OCI-LY1 (cell line): ENCODE measurements at regions not wholly inside any gene's neighbourhood (a gene's known extent, or its start where the extent isn't known, plus 50 kb on each side); places are given as distances from the start of the nearest gene placed in this dataset.

Experiments
- H2AFZ ChIP-seq: fragments of 200-600 bp; sonication (generic), shearing (Covaris generic); 2 replicates; pipeline ENCODE4 v1.6.0; 2014; ENCODE audit warnings: antibody characterized with exemption, mild to moderate bottlenecking, low read length
- H3F3A ChIP-seq: fragments of 200-600 bp; sonication (generic), shearing (Covaris generic); 2 replicates; pipeline ENCODE4 v1.6.0; 2014; ENCODE audit warnings: mild to moderate bottlenecking, antibody characterized with exemption, low read length, moderate library complexity; ENCODE audit not compliant: insufficient read depth
- H3K27ac ChIP-seq: fragments of 200-600 bp; sonication (generic); 2 replicates; pipeline ENCODE4 v1.5.1; 2014; ENCODE audit warnings: low read length, mixed run types, mild to moderate bottlenecking, low read depth; ENCODE audit not compliant: poor library complexity, severe bottlenecking
- H3K27me3 ChIP-seq: fragments of 200-600 bp; sonication (generic); 2 replicates; pipeline ENCODE4 v1.6.0; 2014; ENCODE audit warnings: antibody characterized with exemption, mild to moderate bottlenecking, low read length, moderate library complexity; ENCODE audit not compliant: insufficient read depth
- H3K36me3 ChIP-seq: fragments of 200-600 bp; sonication (generic); 2 replicates; pipeline ENCODE4 v1.6.1; 2014; ENCODE audit warnings: mild to moderate bottlenecking, antibody characterized with exemption, low read length, moderate library complexity, mixed read lengths; ENCODE audit not compliant: insufficient read depth
- H3K4me1 ChIP-seq: fragments of 200-600 bp; sonication (generic); 2 replicates; pipeline ENCODE4 v1.5.1; 2014; ENCODE audit warnings: mild to moderate bottlenecking, low read length, moderate library complexity; ENCODE audit not compliant: insufficient read depth, severe bottlenecking
- H3K4me2 ChIP-seq: fragments of 200-600 bp; sonication (generic), shearing (Covaris generic); 2 replicates; pipeline ENCODE4 v1.6.1; 2014; ENCODE audit warnings: low read length
- H3K4me3 ChIP-seq: fragments of 200-600 bp; sonication (generic); 2 replicates; pipeline ENCODE4 v1.5.1; 2014; ENCODE audit warnings: low read length, low read depth, mild to moderate bottlenecking, mixed read lengths; ENCODE audit not compliant: poor library complexity, severe bottlenecking
- H3K79me2 ChIP-seq: fragments of 200-600 bp; shearing (Covaris generic); 2 replicates; pipeline ENCODE4 v1.6.1; 2016; ENCODE audit warnings: mixed run types, low read length, mixed read lengths; ENCODE audit not compliant: insufficient read depth
- H3K9ac ChIP-seq: fragments of 200-600 bp; sonication (generic), shearing (Covaris generic); 2 replicates; pipeline ENCODE4 v1.6.1; 2014; ENCODE audit warnings: mild to moderate bottlenecking, low read length, mixed read lengths
- H3K9me2 ChIP-seq: fragments of 200-600 bp; sonication (generic), shearing (Covaris generic); 2 replicates; pipeline ENCODE4 v1.6.1; 2014; ENCODE audit warnings: low read depth, mild to moderate bottlenecking, low read length, mixed read lengths
- H3K9me3 ChIP-seq: fragments of 200-600 bp; shearing (Covaris generic); 2 replicates; pipeline ENCODE4 v1.6.1; 2014; ENCODE audit warnings: low read length, mixed read lengths
- H4K20me1 ChIP-seq: fragments of 200-600 bp; sonication (generic), shearing (Covaris generic); 2 replicates; pipeline ENCODE4 v1.6.0; 2016; ENCODE audit warnings: mild to moderate bottlenecking, low read length; ENCODE audit not compliant: insufficient read depth
- CTCF ChIP-seq: fragments of 200-600 bp; sonication (generic), shearing (Covaris generic); IDR thresholded peaks from 2 replicates; pipeline ENCODE4 v1.5.1; 2017; ENCODE audit warnings: mild to moderate bottlenecking, antibody characterized with exemption, low read length, moderate library complexity, mixed read lengths
- EZH2 ChIP-seq: fragments of 200-600 bp; sonication (generic), shearing (Covaris generic); IDR thresholded peaks from 2 replicates; pipeline ENCODE4 v1.8.0; 2017; ENCODE audit warnings: borderline replicate concordance, mixed run types, mild to moderate bottlenecking, antibody characterized with exemption, low read length, moderate library complexity, mixed read lengths

- Histone ChIP-seq H3K9me2 (no peaks in the 10 kb centered on the region), H3K79me2 (no peaks in the 10 kb centered on the region), H3K4me2 (no peak overlapping the region), H3K9ac (no peak overlapping the region), H2AFZ (no peak overlapping the region), H3K4me1 (no peaks in the 10 kb centered on the region), H3K36me3 (no peaks in the 10 kb centered on the region), H3K27ac (no peak overlapping the region), H3F3A (no peaks in the 10 kb centered on the region), H4K20me1 (no peaks in the 10 kb centered on the region), H3K4me3 (no peak overlapping the region), H3K9me3 (no peaks in the 10 kb centered on the region), H3K27me3 (no peaks in the 10 kb centered on the region)
- TF ChIP-seq EZH2 (no peak), CTCF (no peak)
Measured at GRCh38 chr5:143898916-143899591, 87.1 kb downstream of the HMHB1 start.

- no peak overlapping the region for H3K4me3 ChIP-seq
Measured at GRCh38 chr5:143908959-143909358, 97.0 kb downstream of the HMHB1 start.

GRCh38 chr5:143913008-143913752 is 101.2 kb downstream of the HMHB1 start:
- Histone ChIP-seq H3K4me2 (no peak overlapping the region), H3K27me3 (peaks cover 3% of the 10 kb centered on the region; the same call in 1 of the 2 replicates), H3K36me3 (no peaks in the 10 kb centered on the region; the same call in 1 of the 2 replicates), H3K9me2 (no peaks in the 10 kb centered on the region), H4K20me1 (no peaks in the 10 kb centered on the region), H3K9me3 (0 out of 2 replicates have a peak, but pooled peaks cover 2% of the 10 kb centered on the region), H3K4me3 (no peak overlapping the region), H3K27ac (no peak overlapping the region), H3K79me2 (no peaks in the 10 kb centered on the region), H2AFZ (no peak overlapping the region), H3K9ac (no peak overlapping the region), H3F3A (no peaks in the 10 kb centered on the region), H3K4me1 (no peaks in the 10 kb centered on the region)
- no peak for TF ChIP-seq EZH2
- no peak for TF ChIP-seq CTCF

More at GRCh38 chr5:143908959-143909358, 97.0 kb downstream of the HMHB1 start:
- no peaks in the 10 kb centered on the region for H3K79me2 ChIP-seq
- H3K36me3 ChIP-seq: no peaks in the 10 kb centered on the region; the same call in 1 of the 2 replicates
- H2AFZ ChIP-seq: no peak overlapping the region
- H3K4me1 ChIP-seq: no peaks in the 10 kb centered on the region
- TF ChIP-seq EZH2 (no peak), CTCF (no peak)
- no peaks in the 10 kb centered on the region for H4K20me1 ChIP-seq
- no peak overlapping the region for H3K9ac ChIP-seq
- no peaks in the 10 kb centered on the region for H3K9me2 ChIP-seq
- peaks cover 3% of the 10 kb centered on the region; the same call in 1 of the 2 replicates for H3K27me3 ChIP-seq
- no peaks in the 10 kb centered on the region for H3F3A ChIP-seq
- no peak overlapping the region for H3K27ac ChIP-seq
- 0 out of 2 replicates have a peak, but pooled peaks cover 2% of the 10 kb centered on the region for H3K9me3 ChIP-seq
- H3K4me2 ChIP-seq: no peak overlapping the region
